BLaER1 (cell line): ENCODE measurements at regions not wholly inside any gene's neighbourhood (a gene's known extent, or its start where the extent isn't known, plus 50 kb on each side); places are given as distances from the start of the nearest gene placed in this dataset.

ENCODE experiments used
- H3K27ac ChIP-seq: shearing (Covaris generic); formaldehyde crosslinking; 2 replicates; pipeline ENCODE4 v1.8.1; 2022
- H3K27me3 ChIP-seq: shearing (Covaris generic); formaldehyde crosslinking; 2 replicates; pipeline ENCODE4 v1.8.1; 2022
- H3K36me3 ChIP-seq: shearing (Covaris generic); formaldehyde crosslinking; 2 replicates; pipeline ENCODE4 v1.8.1; 2022
- H3K4me1 ChIP-seq: shearing (Covaris generic); formaldehyde crosslinking; 2 replicates; pipeline ENCODE4 v1.8.1; 2022
- H3K4me2 ChIP-seq: shearing (Covaris generic); formaldehyde crosslinking; 2 replicates; pipeline ENCODE4 v1.8.1; 2022
- H3K4me3 ChIP-seq: shearing (Covaris generic); formaldehyde crosslinking; 2 replicates; pipeline ENCODE4 v1.8.1; 2022
- H3K9ac ChIP-seq: shearing (Covaris generic); formaldehyde crosslinking; 2 replicates; pipeline ENCODE4 v1.8.1; 2022
- H3K9me3 ChIP-seq: shearing (Covaris generic); formaldehyde crosslinking; 2 replicates; pipeline ENCODE4 v1.8.1; 2022
- H4K20me1 ChIP-seq: shearing (Covaris generic); formaldehyde crosslinking; 2 replicates; pipeline ENCODE4 v1.8.1; 2022
- Cebpa-rat ChIP-seq: shearing (Covaris generic); IDR thresholded peaks from 2 replicates; pipeline ENCODE4 v1.8.1; 2022

DNA sequence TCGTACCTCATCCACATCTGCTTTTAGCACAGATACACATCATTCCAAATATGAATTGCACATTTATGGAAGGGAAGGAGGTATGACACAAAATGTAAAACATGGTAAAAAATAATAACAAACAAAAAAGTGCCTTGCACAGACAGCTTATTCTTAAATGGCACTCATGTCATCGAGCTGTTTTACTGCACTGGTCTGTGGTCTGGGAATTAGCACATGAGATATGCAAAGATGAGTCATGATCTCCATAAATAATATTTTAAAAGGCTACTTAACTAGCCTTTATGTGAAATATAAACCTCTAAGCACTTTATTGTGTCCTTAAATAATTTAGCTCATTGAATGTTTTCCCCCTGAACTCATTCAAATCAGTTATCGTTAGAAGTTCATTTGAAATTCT lies 142.2 kb upstream of the ZNF385D start:
- H3K4me2 ChIP-seq: no peak overlapping the region
- H3K9me3 ChIP-seq: no peaks in the 10 kb centered on the region
- no peak overlapping the region for H3K9ac ChIP-seq
- H3K27me3 ChIP-seq: no peaks in the 10 kb centered on the region
- no peak for TF ChIP-seq Cebpa-rat
- no peak overlapping the region for H3K27ac ChIP-seq
- H3K4me3 ChIP-seq: no peak overlapping the region
- no peaks in the 10 kb centered on the region for H3K36me3 ChIP-seq
- no peaks in the 10 kb centered on the region for H3K4me1 ChIP-seq
- no peaks in the 10 kb centered on the region for H4K20me1 ChIP-seq

DNA sequence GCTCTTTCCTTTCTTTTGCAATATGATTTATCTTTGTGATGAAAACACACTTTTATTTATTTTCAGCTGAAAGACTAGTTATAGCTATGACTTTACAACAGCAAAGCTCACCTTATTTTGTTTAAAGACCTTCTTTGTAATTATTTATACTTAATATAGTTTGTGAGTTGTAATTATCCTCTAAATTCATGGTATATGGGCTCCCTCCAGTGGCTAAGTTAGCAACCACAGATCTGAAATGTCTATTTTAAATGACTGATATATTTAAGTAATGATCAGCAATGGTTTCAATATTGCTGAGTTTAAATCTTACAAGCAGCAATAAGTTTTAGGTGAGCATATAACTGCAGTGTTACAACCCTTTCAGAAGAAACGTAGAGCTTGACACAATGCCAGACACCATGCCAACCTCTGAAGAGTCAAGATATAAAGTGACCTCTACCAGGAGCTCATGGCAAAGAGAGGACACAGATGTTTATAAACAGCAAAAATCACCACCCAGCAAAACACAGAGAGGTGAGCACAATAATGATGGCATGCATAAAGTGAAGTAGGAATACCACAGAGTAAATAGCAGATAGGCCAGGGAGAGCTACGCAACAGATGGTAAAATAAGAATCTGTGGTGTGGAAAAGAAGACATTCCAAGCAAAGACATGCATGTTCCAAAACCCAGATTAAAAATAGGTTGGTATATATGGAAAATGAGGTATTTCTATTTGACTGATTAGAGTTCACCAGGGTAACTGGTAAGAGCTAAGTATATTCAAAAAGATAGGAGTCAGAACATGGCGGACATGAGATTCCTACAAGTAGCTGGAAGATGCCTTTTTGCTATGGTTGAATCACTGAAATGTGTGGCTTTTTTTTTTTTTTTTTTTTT lies 143.7 kb upstream of the ZNF385D start:
- H3K27me3 ChIP-seq: no peaks in the 10 kb centered on the region
- H3K4me3 ChIP-seq: no peak overlapping the region
- H3K27ac ChIP-seq: no peak overlapping the region
- no peaks in the 10 kb centered on the region for H3K4me1 ChIP-seq
- no peaks in the 10 kb centered on the region for H4K20me1 ChIP-seq
- no peaks in the 10 kb centered on the region for H3K36me3 ChIP-seq
- H3K4me2 ChIP-seq: no peak overlapping the region
- H3K9me3 ChIP-seq: no peaks in the 10 kb centered on the region
- H3K9ac ChIP-seq: no peak overlapping the region
- TF ChIP-seq Cebpa-rat: no peak

DNA sequence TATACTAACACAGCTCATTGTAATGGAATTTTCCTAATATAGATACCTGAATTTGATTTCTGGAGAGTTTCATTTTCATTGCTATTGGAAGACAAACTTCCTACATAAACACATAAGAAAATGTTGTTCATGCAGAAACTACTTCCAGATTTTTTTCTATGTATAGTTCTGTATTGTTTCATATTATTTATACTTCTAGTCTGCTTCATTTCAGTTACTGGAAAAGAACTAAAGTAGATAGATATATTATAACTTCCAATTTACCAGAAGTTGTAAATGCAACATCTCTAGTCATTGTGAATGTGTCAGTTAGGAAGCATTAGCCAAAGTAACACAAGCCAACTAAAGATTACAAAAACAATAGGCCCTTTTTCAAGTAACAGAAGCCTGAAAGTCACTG lies 147.3 kb upstream of the ZNF385D start:
- no peaks in the 10 kb centered on the region for H3K9me3 ChIP-seq
- H3K4me1 ChIP-seq: no peaks in the 10 kb centered on the region
- no peaks in the 10 kb centered on the region for H3K36me3 ChIP-seq
- H3K27me3 ChIP-seq: no peaks in the 10 kb centered on the region
- H3K9ac ChIP-seq: no peak overlapping the region
- no peak overlapping the region for H3K4me3 ChIP-seq
- TF ChIP-seq Cebpa-rat: no peak
- no peak overlapping the region for H3K4me2 ChIP-seq
- H3K27ac ChIP-seq: no peak overlapping the region
- H4K20me1 ChIP-seq: no peaks in the 10 kb centered on the region

DNA sequence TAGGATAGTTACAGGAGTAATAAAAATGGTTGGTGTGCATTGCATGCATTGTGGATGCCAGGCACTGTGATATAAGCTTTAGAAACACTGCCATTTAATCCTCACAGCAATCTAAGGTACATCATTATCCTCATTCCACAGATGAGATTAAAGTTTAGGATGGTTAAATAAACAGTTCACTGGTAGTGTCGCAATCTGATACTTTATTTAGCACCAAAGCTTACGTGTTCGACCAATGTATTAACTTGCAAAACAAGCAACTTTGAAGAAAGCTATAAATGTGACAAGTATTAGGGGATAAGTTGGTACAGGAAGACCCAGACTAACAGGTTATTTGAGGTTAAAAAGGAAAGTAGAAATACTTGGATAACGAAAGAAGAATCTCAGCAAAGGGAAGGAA lies 150.5 kb upstream of the ZNF385D start:
- Histone ChIP-seq H3K9ac (no peak overlapping the region), H3K27ac (no peak overlapping the region), H3K36me3 (no peaks in the 10 kb centered on the region), H3K9me3 (no peaks in the 10 kb centered on the region), H3K27me3 (no peaks in the 10 kb centered on the region), H3K4me3 (no peak overlapping the region), H3K4me2 (no peak overlapping the region), H4K20me1 (no peaks in the 10 kb centered on the region), H3K4me1 (no peaks in the 10 kb centered on the region)
- no peak for TF ChIP-seq Cebpa-rat

DNA sequence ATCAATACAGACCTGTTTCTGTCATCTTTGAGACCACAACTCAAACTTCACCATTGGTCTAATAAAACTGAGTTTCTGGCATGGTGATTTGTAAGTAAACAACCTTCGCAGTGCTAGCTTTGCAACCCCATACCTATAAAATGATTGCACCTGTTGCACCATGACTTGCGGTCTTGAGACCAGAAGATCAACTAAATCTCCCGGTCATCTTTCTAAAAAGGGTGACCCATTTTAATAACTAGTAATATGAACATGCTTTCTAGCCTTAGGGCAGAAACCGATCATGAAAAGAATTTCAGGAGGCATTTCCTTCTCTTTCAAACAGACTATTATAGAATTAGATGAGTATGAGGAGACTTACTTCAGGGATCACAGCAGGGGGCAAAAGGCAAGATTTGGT lies 151.9 kb upstream of the ZNF385D start:
- H3K4me3 ChIP-seq: no peak overlapping the region
- no peak for TF ChIP-seq Cebpa-rat
- no peak overlapping the region for H3K4me2 ChIP-seq
- no peaks in the 10 kb centered on the region for H3K36me3 ChIP-seq
- no peaks in the 10 kb centered on the region for H3K27me3 ChIP-seq
- no peaks in the 10 kb centered on the region for H4K20me1 ChIP-seq
- H3K9ac ChIP-seq: no peak overlapping the region
- H3K27ac ChIP-seq: no peak overlapping the region
- no peaks in the 10 kb centered on the region for H3K9me3 ChIP-seq
- H3K4me1 ChIP-seq: no peaks in the 10 kb centered on the region

DNA sequence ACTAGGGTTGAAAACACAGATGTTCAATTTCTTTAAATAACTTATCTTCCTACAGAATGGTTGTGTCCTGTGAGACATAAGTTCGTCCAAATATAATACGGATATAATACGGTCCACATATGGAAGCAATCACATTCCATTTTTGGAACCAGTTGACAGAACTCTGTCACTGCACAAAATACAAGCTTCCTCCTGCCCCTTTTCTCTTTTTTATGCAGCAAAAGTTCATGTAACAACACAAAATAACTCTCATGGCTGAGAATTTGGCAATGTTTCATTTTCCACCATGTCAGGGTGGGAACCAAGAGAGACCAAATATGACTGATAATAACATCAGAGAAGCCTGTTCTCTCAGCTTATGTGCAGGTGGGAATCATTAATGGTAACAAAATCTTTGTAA lies 158.1 kb upstream of the ZNF385D start:
- no peaks in the 10 kb centered on the region for H3K9me3 ChIP-seq
- no peak overlapping the region for H3K9ac ChIP-seq
- H3K4me1 ChIP-seq: peaks cover 5% of the 10 kb centered on the region; the same call in 1 of the 2 replicates
- no peaks in the 10 kb centered on the region for H3K36me3 ChIP-seq
- no peak for TF ChIP-seq Cebpa-rat
- H3K4me2 ChIP-seq: no peak overlapping the region
- H3K27me3 ChIP-seq: no peaks in the 10 kb centered on the region
- no peaks in the 10 kb centered on the region for H4K20me1 ChIP-seq
- no peak overlapping the region for H3K4me3 ChIP-seq
- no peak overlapping the region for H3K27ac ChIP-seq

DNA sequence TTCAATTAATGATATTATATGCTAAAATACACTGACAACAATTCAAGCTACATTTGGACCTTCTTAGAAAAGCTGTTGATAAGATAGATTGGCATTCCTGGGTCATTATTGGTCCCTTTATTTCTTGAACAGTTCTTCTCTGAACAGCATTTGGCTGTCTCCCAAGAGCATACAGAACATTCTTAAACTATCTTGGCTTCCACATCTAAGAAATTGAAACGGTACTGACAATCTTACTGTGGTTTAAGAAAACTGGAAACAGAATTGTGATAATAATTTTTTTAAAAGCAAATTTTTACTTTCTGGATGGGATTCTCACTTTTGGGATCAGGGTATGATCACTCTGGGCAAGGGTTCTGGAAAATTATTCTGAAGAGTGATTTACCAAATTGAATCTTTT lies 161.7 kb upstream of the ZNF385D start:
- no peaks in the 10 kb centered on the region for H3K9me3 ChIP-seq
- no peak overlapping the region for H3K4me3 ChIP-seq
- no peak overlapping the region for H3K27ac ChIP-seq
- H4K20me1 ChIP-seq: no peaks in the 10 kb centered on the region
- TF ChIP-seq Cebpa-rat: no peak
- no peak overlapping the region for H3K9ac ChIP-seq
- no peaks in the 10 kb centered on the region for H3K36me3 ChIP-seq
- H3K4me2 ChIP-seq: no peak overlapping the region
- H3K4me1 ChIP-seq: peaks cover 5% of the 10 kb centered on the region; the same call in 1 of the 2 replicates
- no peaks in the 10 kb centered on the region for H3K27me3 ChIP-seq

DNA sequence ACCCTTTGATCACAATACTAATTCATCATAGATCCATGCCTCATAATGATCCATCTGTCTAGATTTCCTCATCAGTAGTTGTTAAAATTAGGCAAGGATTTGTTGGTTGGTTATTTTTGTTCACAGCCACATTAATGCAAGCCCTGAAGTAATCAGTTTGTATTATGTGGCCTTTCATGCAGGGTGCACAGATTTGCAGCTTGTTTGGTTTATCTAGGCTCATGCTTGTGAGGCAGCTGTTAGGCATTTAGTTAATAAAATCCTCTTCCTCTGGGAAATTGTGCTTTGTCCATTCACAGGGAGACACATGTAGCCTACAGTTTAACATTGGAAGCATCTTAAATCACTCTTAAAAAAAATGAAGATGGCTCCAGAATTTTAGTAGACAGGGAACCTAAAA lies 162.8 kb upstream of the ZNF385D start:
- TF ChIP-seq Cebpa-rat: no peak
- H3K36me3 ChIP-seq: no peaks in the 10 kb centered on the region
- no peak overlapping the region for H3K4me2 ChIP-seq
- H3K27me3 ChIP-seq: no peaks in the 10 kb centered on the region
- no peak overlapping the region for H3K9ac ChIP-seq
- no peaks in the 10 kb centered on the region for H3K9me3 ChIP-seq
- H3K27ac ChIP-seq: no peak overlapping the region
- H3K4me3 ChIP-seq: no peak overlapping the region
- no peaks in the 10 kb centered on the region for H4K20me1 ChIP-seq
- peaks cover 5% of the 10 kb centered on the region; the same call in 1 of the 2 replicates for H3K4me1 ChIP-seq

DNA sequence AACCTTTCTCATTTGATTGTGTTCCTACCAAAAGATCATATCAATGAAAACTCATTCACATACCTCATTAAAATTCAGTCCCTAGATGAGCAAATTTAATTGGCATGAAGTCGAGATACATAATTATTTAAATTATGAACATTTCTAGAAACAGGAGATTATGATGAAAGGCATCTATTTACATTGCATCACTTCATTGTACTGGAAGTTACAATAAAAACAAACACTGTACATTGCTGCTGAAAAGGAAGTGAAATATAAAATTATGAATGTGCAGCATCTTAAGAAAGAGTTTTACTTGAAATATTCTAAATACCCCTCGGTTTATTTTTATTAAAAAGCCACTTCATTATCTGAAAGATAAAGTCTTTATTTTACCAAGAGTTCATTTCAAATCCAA lies 163.4 kb upstream of the ZNF385D start:
- Histone ChIP-seq H3K9ac (no peak overlapping the region), H3K27ac (no peak overlapping the region), H3K4me1 (peaks cover 5% of the 10 kb centered on the region; the same call in 1 of the 2 replicates), H4K20me1 (no peaks in the 10 kb centered on the region), H3K9me3 (no peaks in the 10 kb centered on the region), H3K4me3 (no peak overlapping the region), H3K36me3 (no peaks in the 10 kb centered on the region), H3K27me3 (no peaks in the 10 kb centered on the region), H3K4me2 (no peak overlapping the region)
- no peak for TF ChIP-seq Cebpa-rat

DNA sequence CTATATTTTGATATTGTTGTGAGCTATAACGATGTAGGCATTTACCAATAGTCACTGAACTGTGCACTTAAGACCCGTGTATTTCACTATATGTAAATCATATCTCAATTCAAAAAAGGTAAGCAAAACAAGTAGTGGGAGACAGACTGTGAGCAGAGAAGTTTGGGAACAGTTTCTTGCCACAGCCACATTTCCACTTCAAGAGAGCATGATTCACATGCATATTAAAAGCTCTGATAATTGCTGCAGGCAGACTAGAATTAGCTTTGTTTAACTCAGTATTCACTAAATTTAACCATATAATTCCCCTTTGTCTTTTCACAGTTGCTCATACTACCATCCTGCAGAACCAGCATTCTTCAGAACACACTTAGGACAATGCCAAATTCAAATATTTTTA lies 168.4 kb upstream of the ZNF385D start:
- H3K4me2 ChIP-seq: no peak overlapping the region
- no peaks in the 10 kb centered on the region for H3K9me3 ChIP-seq
- H3K9ac ChIP-seq: no peak overlapping the region
- H3K27me3 ChIP-seq: no peaks in the 10 kb centered on the region
- no peaks in the 10 kb centered on the region for H3K36me3 ChIP-seq
- no peak overlapping the region for H3K4me3 ChIP-seq
- no peaks in the 10 kb centered on the region for H4K20me1 ChIP-seq
- H3K27ac ChIP-seq: no peak overlapping the region
- TF ChIP-seq Cebpa-rat: no peak
- no peaks in the 10 kb centered on the region for H3K4me1 ChIP-seq
